Colonic mucosa (tissue), 4 donors: ENCODE measurements at regions not wholly inside any gene's neighbourhood (a gene's known extent, or its start where the extent isn't known, plus 50 kb on each side); places are given as distances from the start of the nearest gene placed in this dataset.

ENCODE experiments used
- DNase-seq: peaks from one replicate; pipeline ENCODE4 v3.0.0-alpha.2; 2020
- H3K27ac ChIP-seq: fragments of 200-600 bp; one replicate; pipeline ENCODE4 v1.8.0; 2021
- H3K27me3 ChIP-seq: fragments of 200-600 bp; one replicate; pipeline ENCODE4 v1.8.0; 2021
- H3K36me3 ChIP-seq: fragments of 200-600 bp; one replicate; pipeline ENCODE4 v1.8.0; 2021
- H3K4me1 ChIP-seq: fragments of 200-600 bp; one replicate; pipeline ENCODE4 v1.8.0; 2021; ENCODE audit warnings: mild to moderate bottlenecking
- H3K4me3 ChIP-seq: fragments of 200-600 bp; one replicate; pipeline ENCODE4 v1.8.0; 2021
- H3K9ac ChIP-seq, 2 donors: one replicate each; pipeline ENCODE4 v1.7.0; 2013; ENCODE audit warnings: control low read depth in 2 of 2, low read depth in 2 of 2, low read length in 2 of 2
- H3K9me3 ChIP-seq: fragments of 200-600 bp; one replicate; pipeline ENCODE4 v1.8.0; 2021
- CTCF ChIP-seq: fragments of 200-600 bp; IDR thresholded peaks from one replicate; pipeline ENCODE4 v1.8.0; 2022; ENCODE audit warnings: antibody characterized with exemption, mild to moderate bottlenecking
- intact Hi-C: fragments of 100-400 bp; cut with DNase I; formaldehyde crosslinking; loops from one replicate; pipeline ENCODE4 v1.14.1; 2022
- donor health status: healthy.
- donor health status: DM: no; HTN: no; CAD: no.
- donor health status: DM: no; HTN: no; CAD: no.

GRCh38 chr18:73749304-73749703 lies 398.3 kb downstream of the FBXO15 start:
- no peak overlapping the region for H3K27ac ChIP-seq
- no peak for TF ChIP-seq CTCF
- no peaks in the 10 kb centered on the region for H3K4me1 ChIP-seq
- intact Hi-C loops: no loop called here
- no peak for DNase-seq
- no peaks in the 10 kb centered on the region for H3K9me3 ChIP-seq
- H3K27me3 ChIP-seq: no peaks in the 10 kb centered on the region
- H3K9ac ChIP-seq: no peak overlapping the region
- no peak overlapping the region for H3K4me3 ChIP-seq
- no peaks in the 10 kb centered on the region for H3K36me3 ChIP-seq

GRCh38 chr18:73748731-73749130 lies 398.9 kb downstream of the FBXO15 start:
- no peak for TF ChIP-seq CTCF
- H3K9me3 ChIP-seq: no peaks in the 10 kb centered on the region
- no peaks in the 10 kb centered on the region for H3K36me3 ChIP-seq
- intact Hi-C loops: no loop called here
- H3K9ac ChIP-seq: no peak overlapping the region
- no peak for DNase-seq
- H3K27me3 ChIP-seq: no peaks in the 10 kb centered on the region
- H3K27ac ChIP-seq: no peak overlapping the region
- no peak overlapping the region for H3K4me3 ChIP-seq
- no peaks in the 10 kb centered on the region for H3K4me1 ChIP-seq

GRCh38 chr18:73746101-73746500 lies 401.5 kb downstream of the FBXO15 start:
- intact Hi-C loops: no loop called here
- Histone ChIP-seq H3K4me3 (no peak overlapping the region), H3K9ac (no peak overlapping the region), H3K9me3 (no peaks in the 10 kb centered on the region), H3K27me3 (no peaks in the 10 kb centered on the region), H3K27ac (no peak overlapping the region), H3K4me1 (no peaks in the 10 kb centered on the region), H3K36me3 (no peaks in the 10 kb centered on the region)
- TF ChIP-seq CTCF: no peak
- DNase-seq: no peak

- H3K4me3 ChIP-seq: no peak overlapping the region
- intact Hi-C loops: no loop called here
- H3K27me3 ChIP-seq: no peaks in the 10 kb centered on the region
- H3K9me3 ChIP-seq: no peaks in the 10 kb centered on the region
- no peak overlapping the region for H3K9ac ChIP-seq
- H3K4me1 ChIP-seq: no peaks in the 10 kb centered on the region
- H3K36me3 ChIP-seq: no peaks in the 10 kb centered on the region
- no peak for DNase-seq
- TF ChIP-seq CTCF: no peak
- H3K27ac ChIP-seq: no peak overlapping the region
Observed at GRCh38 chr18:73742957-73743356, 404.7 kb downstream of the FBXO15 start.

GRCh38 chr18:73741946-73742345 lies 405.7 kb downstream of the FBXO15 start:
- no peak for TF ChIP-seq CTCF
- Histone ChIP-seq H3K27me3 (no peaks in the 10 kb centered on the region), H3K9me3 (no peaks in the 10 kb centered on the region), H3K4me1 (no peaks in the 10 kb centered on the region), H3K27ac (no peak overlapping the region), H3K9ac (no peak overlapping the region), H3K4me3 (no peak overlapping the region), H3K36me3 (no peaks in the 10 kb centered on the region)
- DNase-seq: no peak
- intact Hi-C loops: no loop called here

- TF ChIP-seq CTCF: no peak
- no peaks in the 10 kb centered on the region for H3K36me3 ChIP-seq
- no peak for DNase-seq
- H3K9ac ChIP-seq: no peak overlapping the region
- H3K4me3 ChIP-seq: no peak overlapping the region
- H3K9me3 ChIP-seq: no peaks in the 10 kb centered on the region
- no peaks in the 10 kb centered on the region for H3K27me3 ChIP-seq
- intact Hi-C loops: no loop called here
- H3K27ac ChIP-seq: no peak overlapping the region
- no peaks in the 10 kb centered on the region for H3K4me1 ChIP-seq
Observed at GRCh38 chr18:73739098-73739497, 408.5 kb downstream of the FBXO15 start.
